ENCODE measurements at regions not wholly inside any gene's neighbourhood (a gene's known extent, or its start where the extent isn't known, plus 50 kb on each side); places are given as distances from the start of the nearest gene placed in this dataset.

GRCh38 chr1:191255354-191256054 is 777.8 kb upstream of the BRINP3 start:
- 94% methylated on average over 2 of the region's 3 CpGs for WGBS
- Histone ChIP-seq H3K27me3 (ENCODE audit: insufficient read depth, low read length) (no peaks in the 10 kb centered on the region), H3K4me1 (ENCODE audit: insufficient read depth, low read length) (no peaks in the 10 kb centered on the region), H3K9ac (ENCODE audit: low read depth, low read length) (no peak overlapping the region), H3K9me3 (ENCODE audit: insufficient read depth, low read depth, low read length) (no peaks in the 10 kb centered on the region), H3K27ac (ENCODE audit: low read depth, low read length) (no peak overlapping the region), H3K4me3 (ENCODE audit: low read length) (no peak overlapping the region), H3K36me3 (ENCODE audit: insufficient read depth, low read length) (no peaks in the 10 kb centered on the region)

GRCh38 chr1:191256917-191257316 is 779.3 kb upstream of the BRINP3 start:
- Histone ChIP-seq H3K4me1 (ENCODE audit: insufficient read depth, low read length) (no peaks in the 10 kb centered on the region), H3K4me3 (ENCODE audit: low read length) (no peak overlapping the region), H3K27ac (ENCODE audit: low read depth, low read length) (no peak overlapping the region), H3K9ac (ENCODE audit: low read depth, low read length) (no peak overlapping the region), H3K36me3 (ENCODE audit: insufficient read depth, low read length) (no peaks in the 10 kb centered on the region), H3K9me3 (ENCODE audit: insufficient read depth, low read depth, low read length) (no peaks in the 10 kb centered on the region), H3K27me3 (ENCODE audit: insufficient read depth, low read length) (no peaks in the 10 kb centered on the region)
- WGBS, result no CpG with 5 or more reads among the region's 1 CpG

GRCh38 chr1:191260056-191260455 is 782.4 kb upstream of the BRINP3 start:
- no peak overlapping the region for H3K27ac ChIP-seq (ENCODE audit: low read depth, low read length)
- no peaks in the 10 kb centered on the region for H3K4me1 ChIP-seq (ENCODE audit: insufficient read depth, low read length)
- no peaks in the 10 kb centered on the region for H3K27me3 ChIP-seq (ENCODE audit: insufficient read depth, low read length)
- no peaks in the 10 kb centered on the region for H3K36me3 ChIP-seq (ENCODE audit: insufficient read depth, low read length)
- H3K4me3 ChIP-seq (ENCODE audit: low read length), result no peak overlapping the region
- no peaks in the 10 kb centered on the region for H3K9me3 ChIP-seq (ENCODE audit: insufficient read depth, low read depth, low read length)
- WGBS, result 88% methylated on average over 1 of the region's 1 CpG
- H3K9ac ChIP-seq (ENCODE audit: low read depth, low read length), result no peak overlapping the region

- 100% methylated on average over 3 of the region's 4 CpGs for WGBS
- no peak overlapping the region for H3K9ac ChIP-seq (ENCODE audit: low read depth, low read length)
- H3K27me3 ChIP-seq (ENCODE audit: insufficient read depth, low read length), result no peaks in the 10 kb centered on the region
- H3K4me1 ChIP-seq (ENCODE audit: insufficient read depth, low read length), result no peaks in the 10 kb centered on the region
- H3K4me3 ChIP-seq (ENCODE audit: low read length), result no peak overlapping the region
- no peaks in the 10 kb centered on the region for H3K9me3 ChIP-seq (ENCODE audit: insufficient read depth, low read depth, low read length)
- H3K27ac ChIP-seq (ENCODE audit: low read depth, low read length), result no peak overlapping the region
- H3K36me3 ChIP-seq (ENCODE audit: insufficient read depth, low read length), result no peaks in the 10 kb centered on the region
These were observed 783.4 kb upstream of the BRINP3 start for GRCh38 chr1:191261111-191261510.

GRCh38 chr1:191279266-191279800 is 801.7 kb upstream of the BRINP3 start:
- 100% methylated on average over 2 of the region's 2 CpGs for WGBS
- no peaks in the 10 kb centered on the region for H3K27me3 ChIP-seq (ENCODE audit: insufficient read depth, low read length)
- H3K4me3 ChIP-seq (ENCODE audit: low read length), result no peak overlapping the region
- H3K36me3 ChIP-seq (ENCODE audit: insufficient read depth, low read length), result no peaks in the 10 kb centered on the region
- no peaks in the 10 kb centered on the region for H3K4me1 ChIP-seq (ENCODE audit: insufficient read depth, low read length)
- H3K9ac ChIP-seq (ENCODE audit: low read depth, low read length), result no peak overlapping the region
- no peaks in the 10 kb centered on the region for H3K9me3 ChIP-seq (ENCODE audit: insufficient read depth, low read depth, low read length)
- H3K27ac ChIP-seq (ENCODE audit: low read depth, low read length), result no peak overlapping the region

GRCh38 chr1:191284175-191284574 is 806.5 kb upstream of the BRINP3 start:
- Histone ChIP-seq H3K4me1 (ENCODE audit: insufficient read depth, low read length) (no peaks in the 10 kb centered on the region), H3K9ac (ENCODE audit: low read depth, low read length) (no peak overlapping the region), H3K9me3 (ENCODE audit: insufficient read depth, low read depth, low read length) (no peaks in the 10 kb centered on the region), H3K27ac (ENCODE audit: low read depth, low read length) (no peak overlapping the region), H3K27me3 (ENCODE audit: insufficient read depth, low read length) (no peaks in the 10 kb centered on the region), H3K36me3 (ENCODE audit: insufficient read depth, low read length) (no peaks in the 10 kb centered on the region), H3K4me3 (ENCODE audit: low read length) (no peak overlapping the region)

GRCh38 chr1:191290441-191290840 is 812.8 kb upstream of the BRINP3 start:
- no peaks in the 10 kb centered on the region for H3K4me1 ChIP-seq (ENCODE audit: insufficient read depth, low read length)
- H3K4me3 ChIP-seq (ENCODE audit: low read length), result no peak overlapping the region
- H3K36me3 ChIP-seq (ENCODE audit: insufficient read depth, low read length), result no peaks in the 10 kb centered on the region
- H3K27me3 ChIP-seq (ENCODE audit: insufficient read depth, low read length), result no peaks in the 10 kb centered on the region
- no peaks in the 10 kb centered on the region for H3K9me3 ChIP-seq (ENCODE audit: insufficient read depth, low read depth, low read length)
- H3K27ac ChIP-seq (ENCODE audit: low read depth, low read length), result no peak overlapping the region
- H3K9ac ChIP-seq (ENCODE audit: low read depth, low read length), result no peak overlapping the region
- WGBS, result 76% methylated on average over 4 of the region's 4 CpGs

GRCh38 chr1:191305370-191305769 is 827.7 kb upstream of the BRINP3 start:
- Histone ChIP-seq H3K9ac (ENCODE audit: low read depth, low read length) (no peak overlapping the region), H3K9me3 (ENCODE audit: insufficient read depth, low read depth, low read length) (no peaks in the 10 kb centered on the region), H3K27ac (ENCODE audit: low read depth, low read length) (no peak overlapping the region), H3K36me3 (ENCODE audit: insufficient read depth, low read length) (no peaks in the 10 kb centered on the region), H3K4me3 (ENCODE audit: low read length) (no peak overlapping the region), H3K4me1 (ENCODE audit: insufficient read depth, low read length) (no peaks in the 10 kb centered on the region), H3K27me3 (ENCODE audit: insufficient read depth, low read length) (no peaks in the 10 kb centered on the region)
- WGBS, result no CpG with 5 or more reads among the region's 1 CpG

- H3K9me3 ChIP-seq (ENCODE audit: insufficient read depth, low read depth, low read length), result no peaks in the 10 kb centered on the region
- no peak overlapping the region for H3K4me3 ChIP-seq (ENCODE audit: low read length)
- no peaks in the 10 kb centered on the region for H3K27me3 ChIP-seq (ENCODE audit: insufficient read depth, low read length)
- 97% methylated on average over 7 of the region's 7 CpGs for WGBS
- H3K36me3 ChIP-seq (ENCODE audit: insufficient read depth, low read length), result no peaks in the 10 kb centered on the region
- H3K27ac ChIP-seq (ENCODE audit: low read depth, low read length), result no peak overlapping the region
- no peak overlapping the region for H3K9ac ChIP-seq (ENCODE audit: low read depth, low read length)
- no peaks in the 10 kb centered on the region for H3K4me1 ChIP-seq (ENCODE audit: insufficient read depth, low read length)
These were observed 829.3 kb upstream of the BRINP3 start for GRCh38 chr1:191306916-191307315.

- Histone ChIP-seq H3K4me3 (ENCODE audit: low read length) (no peak overlapping the region), H3K27me3 (ENCODE audit: insufficient read depth, low read length) (no peaks in the 10 kb centered on the region), H3K9me3 (ENCODE audit: insufficient read depth, low read depth, low read length) (no peaks in the 10 kb centered on the region), H3K9ac (ENCODE audit: low read depth, low read length) (no peak overlapping the region), H3K4me1 (ENCODE audit: insufficient read depth, low read length) (no peaks in the 10 kb centered on the region), H3K27ac (ENCODE audit: low read depth, low read length) (no peak overlapping the region), H3K36me3 (ENCODE audit: insufficient read depth, low read length) (no peaks in the 10 kb centered on the region)
- 87% methylated on average over 2 of the region's 2 CpGs for WGBS
These were observed 838.2 kb upstream of the RGS18 start for GRCh38 chr1:191320062-191320461.

- H3K27ac ChIP-seq (ENCODE audit: low read depth, low read length), result no peak overlapping the region
- no peaks in the 10 kb centered on the region for H3K9me3 ChIP-seq (ENCODE audit: insufficient read depth, low read depth, low read length)
- H3K36me3 ChIP-seq (ENCODE audit: insufficient read depth, low read length), result no peaks in the 10 kb centered on the region
- WGBS, result 96% methylated on average over 3 of the region's 4 CpGs
- H3K4me3 ChIP-seq (ENCODE audit: low read length), result no peak overlapping the region
- no peak overlapping the region for H3K9ac ChIP-seq (ENCODE audit: low read depth, low read length)
- H3K4me1 ChIP-seq (ENCODE audit: insufficient read depth, low read length), result no peaks in the 10 kb centered on the region
- H3K27me3 ChIP-seq (ENCODE audit: insufficient read depth, low read length), result no peaks in the 10 kb centered on the region
These were observed 830.4 kb upstream of the RGS18 start for GRCh38 chr1:191327868-191328267.

GRCh38 chr1:191343816-191344215 is 814.4 kb upstream of the RGS18 start:
- WGBS, result 100% methylated on average over 1 of the region's 1 CpG

More at GRCh38 chr1:191343816-191344215, 814.4 kb upstream of the RGS18 start:
- Histone ChIP-seq H3K9me3 (ENCODE audit: insufficient read depth, low read depth, low read length) (0 out of 2 replicates have a peak, but pooled peaks cover 2% of the 10 kb centered on the region), H3K4me3 (ENCODE audit: low read length) (no peak overlapping the region), H3K27me3 (ENCODE audit: insufficient read depth, low read length) (no peaks in the 10 kb centered on the region), H3K27ac (ENCODE audit: low read depth, low read length) (no peak overlapping the region), H3K4me1 (ENCODE audit: insufficient read depth, low read length) (no peaks in the 10 kb centered on the region), H3K9ac (ENCODE audit: low read depth, low read length) (no peak overlapping the region), H3K36me3 (ENCODE audit: insufficient read depth, low read length) (no peaks in the 10 kb centered on the region)

Data from HUES64 (cell line).